Ovary (tissue), 3 donors: ENCODE measurements at regions not wholly inside any gene's neighbourhood (a gene's known extent, or its start where the extent isn't known, plus 50 kb on each side); places are given as distances from the start of the nearest gene placed in this dataset.

Experiments
- CTCF ChIP-seq, 3 donors: fragments of 450-650 bp in 2 of 3; fragments of 200-600 bp in 1 of 3; IDR thresholded peaks; one replicate each; pipeline versions ENCODE4 v1.5.1 to v1.8.0; 2016 to 2022; ENCODE audit warnings: antibody characterized with exemption in 3 of 3, mild to moderate bottlenecking in 1 of 3
- EP300 ChIP-seq: sonication (generic); formaldehyde crosslinking; IDR thresholded peaks from one replicate; pipeline ENCODE4 v1.6.1; 2017; ENCODE audit warnings: antibody characterized with exemption
- POLR2A ChIP-seq: fragments of 450-650 bp; IDR thresholded peaks from one replicate; pipeline ENCODE4 v1.6.1; 2017; ENCODE audit warnings: antibody characterized with exemption, mild to moderate bottlenecking, moderate library complexity
- donor health status: DM: no; HTN: no; CAD: no.

DNA sequence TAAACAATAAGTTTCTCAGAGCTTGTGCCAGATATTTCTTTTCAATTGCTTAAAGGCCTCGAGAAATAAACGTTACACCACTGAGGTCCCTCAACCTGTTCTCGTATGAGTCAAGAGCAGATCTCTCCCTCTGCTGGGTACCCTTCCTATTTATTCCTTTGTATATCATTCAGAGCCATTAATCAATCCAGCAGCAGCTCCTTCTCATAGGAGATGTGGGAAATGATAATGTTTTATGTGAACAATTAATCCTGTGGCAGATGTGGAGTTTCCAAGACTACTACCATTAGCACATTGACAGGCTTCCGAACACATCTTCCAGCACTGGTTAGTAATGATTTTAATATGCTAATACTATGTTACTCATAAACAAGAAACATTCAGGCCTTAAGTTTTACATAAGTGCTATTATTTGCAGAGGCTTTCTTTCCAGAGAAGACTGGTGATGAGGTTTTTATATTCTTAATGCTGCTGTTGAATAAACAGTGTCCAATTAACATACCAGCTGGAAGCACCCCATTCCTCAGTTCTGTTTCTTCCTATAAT, 196.5 kb downstream of the ZNF608 start:
- TF ChIP-seq CTCF (IDR thresholded peaks at IDR 0.05) (no peak), EP300 (no peak), POLR2A (no peak)
